VCaP (cell line): ENCODE measurements at regions not wholly inside any gene's neighbourhood (a gene's known extent, or its start where the extent isn't known, plus 50 kb on each side); places are given as distances from the start of the nearest gene placed in this dataset.

Source experiments
- H3K27ac ChIP-seq: fragments of 450-650 bp; 2 replicates; pipeline ENCODE4 v1.5.1; 2017
- TF ChIP-seq, protein P1 (sequence below): fragments of 450-650 bp; conservative IDR thresholded peaks from 2 replicates; pipeline ENCODE4 v1.5.1; 2017; ENCODE audit warnings: mild to moderate bottlenecking, moderate library complexity

DNA sequence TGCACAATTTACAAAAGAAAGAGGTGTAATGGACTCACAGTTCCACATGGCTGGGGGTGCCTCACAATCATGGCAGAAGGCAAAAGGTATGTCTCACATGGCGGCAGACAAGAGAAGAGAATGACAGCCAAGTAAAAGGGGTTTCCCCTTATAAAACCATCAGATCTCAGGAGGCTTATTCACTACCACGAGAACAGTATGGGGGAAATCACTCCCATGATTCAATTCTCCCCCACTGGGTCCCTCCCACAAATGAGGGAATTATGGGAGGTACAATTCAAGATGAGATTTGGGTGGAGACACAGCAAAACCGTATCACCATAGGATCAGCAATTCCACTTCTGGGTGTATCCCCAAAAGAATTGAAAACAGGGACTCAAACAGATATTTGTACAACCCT is 97.5 kb upstream of the STX18 start:
- H3K27ac ChIP-seq, result no peak overlapping the region
- TF ChIP-seq, protein P1, sequence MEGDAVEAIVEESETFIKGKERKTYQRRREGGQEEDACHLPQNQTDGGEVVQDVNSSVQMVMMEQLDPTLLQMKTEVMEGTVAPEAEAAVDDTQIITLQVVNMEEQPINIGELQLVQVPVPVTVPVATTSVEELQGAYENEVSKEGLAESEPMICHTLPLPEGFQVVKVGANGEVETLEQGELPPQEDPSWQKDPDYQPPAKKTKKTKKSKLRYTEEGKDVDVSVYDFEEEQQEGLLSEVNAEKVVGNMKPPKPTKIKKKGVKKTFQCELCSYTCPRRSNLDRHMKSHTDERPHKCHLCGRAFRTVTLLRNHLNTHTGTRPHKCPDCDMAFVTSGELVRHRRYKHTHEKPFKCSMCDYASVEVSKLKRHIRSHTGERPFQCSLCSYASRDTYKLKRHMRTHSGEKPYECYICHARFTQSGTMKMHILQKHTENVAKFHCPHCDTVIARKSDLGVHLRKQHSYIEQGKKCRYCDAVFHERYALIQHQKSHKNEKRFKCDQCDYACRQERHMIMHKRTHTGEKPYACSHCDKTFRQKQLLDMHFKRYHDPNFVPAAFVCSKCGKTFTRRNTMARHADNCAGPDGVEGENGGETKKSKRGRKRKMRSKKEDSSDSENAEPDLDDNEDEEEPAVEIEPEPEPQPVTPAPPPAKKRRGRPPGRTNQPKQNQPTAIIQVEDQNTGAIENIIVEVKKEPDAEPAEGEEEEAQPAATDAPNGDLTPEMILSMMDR, result no peak

DNA sequence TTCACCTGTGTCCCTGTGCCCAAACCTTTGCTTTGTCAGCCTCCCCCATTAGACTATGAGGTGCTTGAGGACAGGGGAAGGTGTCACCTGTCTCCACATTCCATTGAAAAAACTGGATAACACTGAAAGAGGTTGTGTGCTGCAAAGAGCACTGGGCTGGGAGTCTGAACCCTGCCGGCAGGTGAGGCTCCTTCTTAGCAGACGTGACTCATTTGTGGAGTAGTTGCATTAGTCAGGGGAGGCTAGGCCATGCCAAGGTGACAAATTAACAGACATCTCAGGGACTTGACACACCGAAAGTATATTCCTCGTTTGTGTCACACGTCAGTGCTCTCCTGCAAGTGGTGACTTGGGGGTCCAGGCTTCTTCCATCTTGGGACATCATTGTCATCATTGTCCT is 95.9 kb upstream of the STX18 start:
- no peak overlapping the region for H3K27ac ChIP-seq
- TF ChIP-seq, protein P1, result no peak

DNA sequence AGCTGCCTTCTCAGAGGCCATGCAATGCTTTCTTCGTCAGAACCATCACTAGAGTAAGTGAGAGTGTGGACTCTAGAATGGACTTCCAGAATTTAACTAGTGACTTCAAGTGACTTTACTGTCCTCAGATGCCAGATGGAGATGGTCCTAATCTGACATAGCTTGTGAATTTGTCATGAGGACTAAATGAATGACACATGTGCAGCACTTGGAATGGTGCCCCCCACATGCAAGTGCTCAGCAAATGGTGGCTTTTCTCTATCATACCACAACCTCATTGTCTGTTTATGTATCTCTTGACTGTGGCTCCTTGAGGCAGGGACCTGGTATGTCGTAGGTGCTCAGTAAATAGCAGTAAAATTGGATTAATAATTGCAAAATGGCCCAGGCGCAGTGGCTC is 91.6 kb upstream of the STX18 start:
- no peak overlapping the region for H3K27ac ChIP-seq
- TF ChIP-seq, protein P1, result no peak

DNA sequence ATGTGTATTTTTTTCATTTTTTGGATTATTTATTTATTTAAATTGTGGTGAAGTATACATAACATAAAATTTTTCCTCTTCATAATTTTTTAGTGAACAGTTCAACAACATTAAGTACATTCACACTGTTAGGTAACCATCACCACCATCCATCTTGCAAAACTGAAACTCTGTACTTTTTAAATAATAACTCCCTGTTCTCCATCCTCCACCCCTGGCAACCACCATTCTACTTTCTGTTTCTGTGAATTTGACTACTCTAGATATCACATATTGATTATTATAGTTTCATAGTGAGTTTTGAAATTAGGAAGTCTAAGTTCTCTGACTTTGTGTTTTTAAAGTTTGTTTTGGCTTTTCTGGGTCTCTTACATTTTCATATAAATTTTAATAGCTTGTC is 89.3 kb upstream of the STX18 start:
- TF ChIP-seq, protein P1, result no peak
- H3K27ac ChIP-seq, result no peak overlapping the region

DNA sequence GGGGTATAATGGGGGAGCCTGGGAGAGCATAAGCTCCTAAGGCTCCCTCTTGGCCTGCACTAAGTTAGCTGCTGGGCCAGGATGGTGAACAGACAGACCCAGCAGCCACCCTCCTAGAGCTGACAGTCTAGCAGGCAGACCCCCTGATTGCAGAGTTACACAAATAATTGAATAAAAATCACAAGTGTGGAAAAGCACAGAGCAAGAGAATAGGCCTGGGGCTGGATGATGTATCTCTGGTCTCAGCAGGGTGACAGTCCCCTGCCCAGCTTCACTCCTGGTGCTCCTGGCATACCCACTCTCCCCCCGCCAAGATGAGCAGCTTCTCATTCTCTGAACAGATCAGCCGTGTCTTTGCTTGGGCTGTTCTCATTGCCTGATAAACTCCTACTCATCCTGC is 86.1 kb upstream of the STX18 start:
- no peak overlapping the region for H3K27ac ChIP-seq
- TF ChIP-seq, protein P1, result no peak

DNA sequence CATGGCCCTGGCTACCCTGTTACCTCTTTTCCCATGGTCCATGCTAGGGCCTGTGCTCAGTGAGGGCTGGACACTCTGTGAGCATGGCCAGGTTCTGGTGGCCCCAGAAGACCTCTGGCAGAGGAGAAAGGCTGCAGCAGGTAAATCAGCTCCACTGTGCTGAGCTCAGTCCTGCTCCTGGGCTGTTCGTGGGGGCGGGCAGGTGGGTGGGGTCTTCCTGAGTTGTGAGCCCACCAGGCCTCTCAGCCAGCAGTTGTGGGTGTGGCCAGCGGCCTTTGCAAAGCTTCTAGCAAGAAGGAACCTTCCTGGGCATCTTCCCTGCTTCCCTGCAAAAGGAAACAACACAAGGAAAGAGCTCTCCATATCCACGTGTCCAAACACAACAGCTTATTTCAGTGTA is 85.3 kb upstream of the STX18 start:
- TF ChIP-seq, protein P1, result no peak
- H3K27ac ChIP-seq, result no peak overlapping the region

DNA sequence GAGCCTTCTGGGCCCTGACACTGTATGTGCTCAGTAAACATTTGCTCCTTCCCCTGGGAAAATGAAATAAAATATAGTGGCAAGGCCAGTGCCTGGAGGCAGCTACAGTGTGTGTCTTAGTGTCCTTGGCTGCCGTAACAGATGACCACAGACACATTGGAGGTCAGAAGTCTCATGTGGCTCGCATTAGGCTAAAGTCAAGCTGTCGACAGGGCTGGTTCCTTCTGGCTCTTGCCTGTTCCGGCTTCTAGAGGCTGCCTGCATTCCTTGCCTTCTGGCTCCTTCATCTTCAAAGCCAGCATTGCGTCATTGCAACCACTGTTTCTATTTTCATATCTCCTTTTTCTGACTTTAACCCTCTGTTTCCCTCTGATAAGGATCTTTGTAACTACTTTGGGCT is 83.6 kb upstream of the STX18 start:
- TF ChIP-seq, protein P1, result no peak
- H3K27ac ChIP-seq, result no peak overlapping the region
